SK-N-SH (cell line): ENCODE measurements at regions not wholly inside any gene's neighbourhood (a gene's known extent, or its start where the extent isn't known, plus 50 kb on each side); places are given as distances from the start of the nearest gene placed in this dataset.

Source experiments
- EZH2phosphoT487 ChIP-seq: fragments of 200-600 bp; sonication (generic); IDR thresholded peaks from 2 replicates; pipeline ENCODE4 v1.6.1; 2017; ENCODE audit warnings: low read depth, mixed run types, mild to moderate bottlenecking, antibody characterized with exemption, moderate library complexity, borderline replicate concordance
- GABPA ChIP-seq: IDR thresholded peaks from 2 replicates; pipeline ENCODE4 v1.4.0; 2012; ENCODE audit warnings: low read depth, mild to moderate bottlenecking
- JUND ChIP-seq: IDR thresholded peaks from 2 replicates; pipeline ENCODE4 v1.4.0; 2012
- TF ChIP-seq, protein P1 (sequence below): fragments of 200-600 bp; sonication (generic); IDR thresholded peaks from 2 replicates; pipeline ENCODE4 v1.6.1; 2017; ENCODE audit warnings: antibody characterized with exemption, mild to moderate bottlenecking, moderate library complexity
- TF ChIP-seq, protein P2 (sequence below): fragments of 150-350 bp; IDR thresholded peaks from 2 replicates; pipeline ENCODE4 v1.6.1; 2017; ENCODE audit warnings: antibody characterized with exemption, low read length, low read depth, borderline replicate concordance

DNA sequence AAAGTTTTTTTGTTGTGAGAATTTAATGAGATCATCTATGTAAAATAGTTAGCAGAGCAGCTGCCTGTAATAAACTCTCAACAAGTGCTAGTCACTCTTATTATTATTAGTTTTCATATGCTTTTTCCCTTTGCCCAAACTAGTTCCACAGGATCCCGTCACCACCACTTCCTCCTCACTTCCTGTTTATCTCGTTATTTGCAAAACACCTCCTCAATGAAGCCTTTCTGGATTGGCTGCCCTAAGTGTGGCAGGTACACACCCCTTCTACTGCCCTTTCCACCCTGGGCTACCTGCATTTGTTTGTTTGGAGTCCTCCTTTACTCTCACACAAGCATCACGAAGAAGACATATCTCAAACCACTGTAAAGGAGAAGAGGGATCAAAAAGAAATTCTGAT lies 54.4 kb upstream of the KLF3 start:
- TF ChIP-seq, protein P1, sequence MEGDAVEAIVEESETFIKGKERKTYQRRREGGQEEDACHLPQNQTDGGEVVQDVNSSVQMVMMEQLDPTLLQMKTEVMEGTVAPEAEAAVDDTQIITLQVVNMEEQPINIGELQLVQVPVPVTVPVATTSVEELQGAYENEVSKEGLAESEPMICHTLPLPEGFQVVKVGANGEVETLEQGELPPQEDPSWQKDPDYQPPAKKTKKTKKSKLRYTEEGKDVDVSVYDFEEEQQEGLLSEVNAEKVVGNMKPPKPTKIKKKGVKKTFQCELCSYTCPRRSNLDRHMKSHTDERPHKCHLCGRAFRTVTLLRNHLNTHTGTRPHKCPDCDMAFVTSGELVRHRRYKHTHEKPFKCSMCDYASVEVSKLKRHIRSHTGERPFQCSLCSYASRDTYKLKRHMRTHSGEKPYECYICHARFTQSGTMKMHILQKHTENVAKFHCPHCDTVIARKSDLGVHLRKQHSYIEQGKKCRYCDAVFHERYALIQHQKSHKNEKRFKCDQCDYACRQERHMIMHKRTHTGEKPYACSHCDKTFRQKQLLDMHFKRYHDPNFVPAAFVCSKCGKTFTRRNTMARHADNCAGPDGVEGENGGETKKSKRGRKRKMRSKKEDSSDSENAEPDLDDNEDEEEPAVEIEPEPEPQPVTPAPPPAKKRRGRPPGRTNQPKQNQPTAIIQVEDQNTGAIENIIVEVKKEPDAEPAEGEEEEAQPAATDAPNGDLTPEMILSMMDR = no peak
- TF ChIP-seq EZH2phosphoT487 (no peak), JUND (no peak), GABPA (no peak)
- TF ChIP-seq, protein P2, sequence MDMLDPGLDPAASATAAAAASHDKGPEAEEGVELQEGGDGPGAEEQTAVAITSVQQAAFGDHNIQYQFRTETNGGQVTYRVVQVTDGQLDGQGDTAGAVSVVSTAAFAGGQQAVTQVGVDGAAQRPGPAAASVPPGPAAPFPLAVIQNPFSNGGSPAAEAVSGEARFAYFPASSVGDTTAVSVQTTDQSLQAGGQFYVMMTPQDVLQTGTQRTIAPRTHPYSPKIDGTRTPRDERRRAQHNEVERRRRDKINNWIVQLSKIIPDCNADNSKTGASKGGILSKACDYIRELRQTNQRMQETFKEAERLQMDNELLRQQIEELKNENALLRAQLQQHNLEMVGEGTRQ = no peak
